ENCODE measurements at regions not wholly inside any gene's neighbourhood (a gene's known extent, or its start where the extent isn't known, plus 50 kb on each side); places are given as distances from the start of the nearest gene placed in this dataset.
"Not testable (repeated sequence)": the region's sequence is repeated elsewhere in the genome, so short reads cannot be mapped to it uniquely, and the experiment has no call there.

DNA sequence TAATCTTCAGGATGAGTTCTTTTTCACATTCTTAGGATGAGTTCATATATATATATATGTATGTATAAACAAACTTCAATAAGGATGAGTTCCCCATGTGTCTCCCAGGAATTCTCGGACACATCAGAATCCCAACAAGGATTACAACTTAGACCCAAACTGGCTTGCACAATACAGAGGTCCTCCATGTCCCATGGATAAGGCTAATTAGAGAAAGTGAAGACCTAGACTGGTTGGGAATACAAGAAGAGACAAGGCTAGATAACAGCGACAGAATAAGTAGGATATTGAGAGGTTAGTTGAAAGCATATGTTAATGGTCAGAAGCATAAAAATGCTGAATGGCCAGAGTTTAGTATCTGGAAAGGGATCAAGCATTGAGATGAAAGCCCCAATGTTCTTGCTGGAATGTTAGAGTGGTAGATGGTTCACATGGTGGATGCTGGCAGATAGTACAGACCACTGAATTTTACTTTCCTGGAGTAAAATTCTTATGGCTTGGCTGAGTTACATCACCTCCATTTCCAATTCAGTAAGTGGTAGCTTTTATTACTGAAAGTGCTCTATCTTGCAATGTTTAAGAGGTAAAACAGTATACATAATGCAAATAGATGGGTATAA is 154.9 kb upstream of the EPHA4 start:
- Histone ChIP-seq H3K4me3 (no peak overlapping the region), H3K36me3 (no peaks in the 10 kb centered on the region), H3K9me3 (no peaks in the 10 kb centered on the region), H3K27ac (no peak overlapping the region), H3K4me1 (no peaks in the 10 kb centered on the region), H3K27me3 (no peaks in the 10 kb centered on the region)
- TF ChIP-seq POLR2AphosphoS5 (IDR thresholded peaks at IDR 0.05; ENCODE audit: insufficient read depth in 1 of 2, low read depth in 1 of 2) (no peak), POLR2A (IDR thresholded peaks at IDR 0.05) (no peak)
- TF ChIP-seq, protein P1, sequence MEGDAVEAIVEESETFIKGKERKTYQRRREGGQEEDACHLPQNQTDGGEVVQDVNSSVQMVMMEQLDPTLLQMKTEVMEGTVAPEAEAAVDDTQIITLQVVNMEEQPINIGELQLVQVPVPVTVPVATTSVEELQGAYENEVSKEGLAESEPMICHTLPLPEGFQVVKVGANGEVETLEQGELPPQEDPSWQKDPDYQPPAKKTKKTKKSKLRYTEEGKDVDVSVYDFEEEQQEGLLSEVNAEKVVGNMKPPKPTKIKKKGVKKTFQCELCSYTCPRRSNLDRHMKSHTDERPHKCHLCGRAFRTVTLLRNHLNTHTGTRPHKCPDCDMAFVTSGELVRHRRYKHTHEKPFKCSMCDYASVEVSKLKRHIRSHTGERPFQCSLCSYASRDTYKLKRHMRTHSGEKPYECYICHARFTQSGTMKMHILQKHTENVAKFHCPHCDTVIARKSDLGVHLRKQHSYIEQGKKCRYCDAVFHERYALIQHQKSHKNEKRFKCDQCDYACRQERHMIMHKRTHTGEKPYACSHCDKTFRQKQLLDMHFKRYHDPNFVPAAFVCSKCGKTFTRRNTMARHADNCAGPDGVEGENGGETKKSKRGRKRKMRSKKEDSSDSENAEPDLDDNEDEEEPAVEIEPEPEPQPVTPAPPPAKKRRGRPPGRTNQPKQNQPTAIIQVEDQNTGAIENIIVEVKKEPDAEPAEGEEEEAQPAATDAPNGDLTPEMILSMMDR (IDR thresholded peaks at IDR 0.05): no peak
- intact Hi-C loops (cut with DNase I): no loop called here
- DNase-seq (ENCODE audit: extremely low spot score in 2 of 2): no peak

DNA sequence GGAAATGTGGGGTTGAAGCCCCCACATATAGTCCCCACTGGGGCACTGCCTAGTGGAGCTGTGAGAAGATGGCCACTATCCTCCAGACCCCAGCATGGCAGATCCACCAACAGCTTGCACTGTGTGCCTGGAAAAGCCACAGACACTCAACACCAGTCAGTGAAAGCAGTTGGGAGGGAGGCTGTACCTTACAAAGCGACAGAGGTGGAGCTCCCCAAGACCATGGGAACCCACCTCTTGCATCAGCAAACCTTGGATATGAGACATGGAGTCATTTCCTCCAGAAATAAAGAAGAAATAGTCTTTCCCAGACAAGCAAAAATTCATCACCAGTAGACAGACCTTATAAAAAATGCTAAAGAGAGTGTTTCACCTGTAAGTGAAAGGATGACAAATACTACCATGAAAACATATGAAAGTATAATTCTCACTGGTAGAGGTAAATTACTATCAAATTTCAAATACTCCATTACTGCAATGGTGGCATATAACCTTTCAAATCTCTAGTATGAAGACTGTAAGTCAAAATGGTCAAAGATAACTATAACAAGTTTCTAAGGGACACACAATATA is 152.6 kb upstream of the EPHA4 start:
- Histone ChIP-seq H3K27ac (no peak overlapping the region), H3K27me3 (no peaks in the 10 kb centered on the region), H3K36me3 (no peaks in the 10 kb centered on the region), H3K4me1 (no peaks in the 10 kb centered on the region), H3K4me3 (no peak overlapping the region), H3K9me3 (no peaks in the 10 kb centered on the region)
- DNase-seq (ENCODE audit: extremely low spot score in 2 of 2): no peak
- intact Hi-C loops (cut with DNase I): no loop called here
- TF ChIP-seq, protein P1 (IDR thresholded peaks at IDR 0.05): no peak
- TF ChIP-seq POLR2AphosphoS5 (IDR thresholded peaks at IDR 0.05; ENCODE audit: insufficient read depth in 1 of 2, low read depth in 1 of 2) (no peak), POLR2A (IDR thresholded peaks at IDR 0.05) (no peak)

DNA sequence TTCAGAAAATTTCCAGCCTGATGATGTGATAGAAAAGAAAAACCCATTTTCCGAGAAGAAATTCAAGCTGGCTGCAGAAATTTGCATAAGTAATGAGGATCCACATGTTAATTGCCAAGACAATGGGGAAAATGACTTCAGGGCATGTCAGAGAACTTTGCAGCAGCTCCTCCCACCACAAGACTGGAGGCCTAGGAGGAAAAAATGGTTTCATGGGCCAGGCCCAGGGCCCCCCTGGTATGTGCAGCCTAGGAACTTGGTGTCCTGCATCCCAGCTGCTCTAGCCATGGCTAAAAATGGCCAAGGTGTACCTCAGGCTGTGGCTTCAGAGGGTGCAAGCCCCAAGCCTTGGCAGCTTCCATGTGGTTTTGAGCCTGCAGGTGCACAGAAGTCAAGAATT is 152.0 kb upstream of the EPHA4 start:
- DNase-seq (ENCODE audit: extremely low spot score in 2 of 2); H3K9me3 ChIP-seq; H3K36me3 ChIP-seq; H3K4me1 ChIP-seq; intact Hi-C loops (cut with DNase I); H3K4me3 ChIP-seq; H3K27me3 ChIP-seq; H3K27ac ChIP-seq: not testable (repeated sequence)

DNA sequence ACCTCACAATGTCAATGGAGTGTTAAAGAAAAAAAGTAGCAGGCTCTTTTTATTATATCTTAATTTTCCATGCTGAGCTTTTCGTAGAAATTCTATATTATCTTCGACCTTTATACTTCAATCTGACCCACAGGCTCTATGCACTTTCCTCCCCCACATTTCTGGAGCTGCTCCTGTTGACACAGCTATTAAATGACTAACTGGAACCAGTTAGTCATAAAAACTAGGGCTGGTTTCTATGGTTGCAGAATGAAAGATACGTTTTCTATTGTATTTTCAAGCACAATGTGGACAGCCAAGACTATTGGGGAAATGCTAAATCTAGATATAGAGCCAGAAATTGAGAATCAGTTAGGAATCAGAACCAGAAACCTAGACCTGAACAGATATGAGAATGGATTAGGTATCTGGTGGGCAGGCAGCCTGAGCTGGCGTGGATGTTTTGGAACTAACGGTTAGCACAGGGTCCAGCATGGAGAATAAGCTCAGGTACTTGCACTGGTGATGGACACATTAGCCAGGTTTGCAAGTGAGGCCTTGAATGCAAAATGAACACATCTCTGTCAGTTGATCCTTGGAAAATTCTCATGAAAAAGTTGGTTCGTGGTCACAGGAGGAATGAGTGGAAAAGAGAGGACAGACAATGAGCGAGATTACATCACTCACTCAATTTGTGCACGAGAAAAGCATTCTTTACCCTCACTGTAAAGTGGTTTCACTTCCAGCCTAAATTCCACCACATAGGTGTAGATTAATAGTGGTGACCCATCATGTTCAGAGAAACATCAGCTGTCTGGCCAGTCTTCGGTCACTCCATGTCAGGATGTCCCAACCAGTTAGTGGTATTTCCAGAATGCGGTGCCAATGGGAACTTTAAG is 144.6 kb upstream of the EPHA4 start:
- intact Hi-C loops (cut with DNase I): no loop called here
- no peak overlapping the region for H3K4me3 ChIP-seq
- DNase-seq (ENCODE audit: extremely low spot score in 2 of 2): no peak
- H3K36me3 ChIP-seq: no peaks in the 10 kb centered on the region
- H3K27me3 ChIP-seq: no peaks in the 10 kb centered on the region
- no peaks in the 10 kb centered on the region for H3K9me3 ChIP-seq
- TF ChIP-seq POLR2A (IDR thresholded peaks at IDR 0.05) (no peak), POLR2AphosphoS5 (IDR thresholded peaks at IDR 0.05; ENCODE audit: insufficient read depth in 1 of 2, low read depth in 1 of 2) (no peak)
- TF ChIP-seq, protein P1 (IDR thresholded peaks at IDR 0.05): no peak
- no peak overlapping the region for H3K27ac ChIP-seq
- no peaks in the 10 kb centered on the region for H3K4me1 ChIP-seq

DNA sequence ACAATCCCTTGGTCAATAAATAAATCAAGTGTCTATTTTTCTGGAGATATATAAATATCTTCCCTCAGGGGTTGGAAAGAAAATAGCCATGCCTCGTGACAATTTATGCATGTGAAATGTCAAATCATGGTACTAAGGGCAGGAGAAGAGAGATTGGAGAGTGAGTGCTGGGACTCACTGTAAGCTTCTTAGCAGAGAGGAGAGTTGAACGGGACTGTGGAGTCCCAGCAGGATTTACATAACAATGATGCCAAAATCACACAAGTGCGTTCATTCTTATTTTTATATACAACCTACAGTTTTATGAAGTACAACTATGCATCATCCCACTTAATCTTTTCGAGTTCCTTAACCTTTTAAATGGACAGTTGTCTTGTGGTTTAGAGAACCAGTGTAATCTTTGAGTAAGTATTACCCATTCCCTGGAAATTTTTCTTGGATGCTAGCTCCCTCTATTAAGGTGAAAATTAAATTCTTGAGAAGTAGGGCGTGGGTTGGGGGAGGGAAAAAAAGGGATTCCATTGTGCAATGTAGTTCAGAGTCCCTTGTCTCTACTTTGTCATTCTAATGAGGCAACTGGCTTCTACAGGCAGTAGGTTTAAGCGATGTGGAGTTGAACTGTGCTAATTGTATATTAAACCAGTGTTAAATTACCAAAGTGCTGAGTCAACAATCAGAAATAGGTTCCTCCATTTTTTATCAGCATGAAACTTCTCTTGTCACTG is 143.6 kb upstream of the EPHA4 start:
- Histone ChIP-seq H3K4me1 (no peaks in the 10 kb centered on the region), H3K27ac (no peak overlapping the region), H3K9me3 (no peaks in the 10 kb centered on the region), H3K27me3 (no peaks in the 10 kb centered on the region), H3K36me3 (no peaks in the 10 kb centered on the region), H3K4me3 (no peak overlapping the region)
- intact Hi-C loops (cut with DNase I): no loop called here
- TF ChIP-seq POLR2A (IDR thresholded peaks at IDR 0.05) (no peak), POLR2AphosphoS5 (IDR thresholded peaks at IDR 0.05; ENCODE audit: insufficient read depth in 1 of 2, low read depth in 1 of 2) (no peak)
- TF ChIP-seq, protein P1 (IDR thresholded peaks at IDR 0.05): no peak
- DNase-seq (ENCODE audit: extremely low spot score in 2 of 2): no peak

Measured in vagina (tissue), 2 donors.